Endothelial cell of umbilical vein (primary cell): ENCODE measurements at regions not wholly inside any gene's neighbourhood (a gene's known extent, or its start where the extent isn't known, plus 50 kb on each side); places are given as distances from the start of the nearest gene placed in this dataset.

Source experiments
- BruUV-seq: library from RNA; stranded (reverse); fragments of 400-500 nt; replicated peaks from 2 replicates; lab custom pipeline; 2021; lab: Mats Ljungman, UMichigan
- CTCF ChIA-PET: fragments of 300-600, 350-600 bp; sonication (Branson Sonifier 250); formaldehyde crosslinking; loops from one replicate; lab custom pipeline; 2021; ENCODE audit warnings: antibody characterized with exemption, inconsistent platforms; lab: Charles Lee
- POLR2A ChIA-PET: fragments of 300-600, 350-600 bp; sonication (Branson Sonifier 250); formaldehyde crosslinking; loops from one replicate; lab custom pipeline; 2021; ENCODE audit warnings: antibody characterized with exemption, inconsistent platforms; lab: Charles Lee
- DNase-seq: peaks from one replicate; pipeline ENCODE4 v3.0.0-alpha.2; 2011; ENCODE audit warnings: low read depth, low spot score
- FAIRE-seq: peaks from 2 replicates; lab custom pipeline; 2011; peaks lifted over from hg19 to GRCh38; lab: Jason Lieb, UNC
- H2AFZ ChIP-seq: 2 replicates; pipeline ENCODE4 v1.6.0; 2012; ENCODE audit warnings: low read depth, low read length, control low read depth, inconsistent platforms
- H3K27ac ChIP-seq: 2 replicates; pipeline ENCODE4 v1.5.1; 2011; ENCODE audit warnings: low read depth, mild to moderate bottlenecking, control low read depth, low read length, moderate library complexity; ENCODE audit not compliant: insufficient read depth
- H3K27me3 ChIP-seq, 2 experiments: 2 replicates each; pipeline versions ENCODE4 v1.6.0 to v1.6.1; 2011; ENCODE audit warnings: low read length in 2 of 2, mixed read lengths in 1 of 2; ENCODE audit not compliant: control insufficient read depth in 2 of 2, insufficient read depth in 2 of 2
- H3K36me3 ChIP-seq, 2 experiments: 2 replicates in 1 of 2; 3 replicates in 1 of 2; pipeline ENCODE4 v1.5.1; 2011; ENCODE audit warnings: low read length in 2 of 2, mild to moderate bottlenecking in 1 of 2, moderate library complexity in 1 of 2; ENCODE audit not compliant: control insufficient read depth in 2 of 2, insufficient read depth in 2 of 2; ENCODE audit errors: extremely low read depth in 1 of 2
- H3K4me1 ChIP-seq: 3 replicates; pipeline ENCODE4 v1.5.1; 2011; ENCODE audit warnings: mild to moderate bottlenecking, low read length; ENCODE audit not compliant: control insufficient read depth, insufficient read depth; ENCODE audit errors: extremely low read depth
- H3K4me2 ChIP-seq: 2 replicates; pipeline ENCODE4 v1.6.1; 2011; ENCODE audit warnings: low read length, control low read depth, mixed read lengths; ENCODE audit not compliant: insufficient read depth
- H3K4me3 ChIP-seq, 3 experiments: fragments of 200-600 bp in 1 of 3; sonication (generic), shearing (Covaris generic) in 1 of 3; replicated peaks in 1 of 3; 2 replicates each; pipeline ENCODE4 v1.5.1; 2011 to 2016; ENCODE audit warnings: control low read depth in 3 of 3, low read length in 3 of 3, mild to moderate bottlenecking in 2 of 3, inconsistent platforms in 1 of 3, low read depth in 1 of 3, moderate library complexity in 1 of 3; ENCODE audit not compliant: insufficient read depth in 1 of 3
- H3K79me2 ChIP-seq: 2 replicates; pipeline ENCODE4 v1.6.0; 2012; ENCODE audit warnings: low read length, inconsistent platforms; ENCODE audit not compliant: control insufficient read depth, insufficient read depth
- H3K9ac ChIP-seq: replicated peaks from 2 replicates; pipeline ENCODE3; 2011; ENCODE audit warnings: low read length, control low read depth; ENCODE audit not compliant: insufficient read depth; ENCODE audit errors: extremely low read depth
- H3K9me1 ChIP-seq: replicated peaks from 3 replicates; pipeline ENCODE4 v1.6.0; 2011; ENCODE audit warnings: mild to moderate bottlenecking, low read length; ENCODE audit not compliant: control insufficient read depth, insufficient read depth; ENCODE audit errors: extremely low read depth
- H3K9me3 ChIP-seq: replicated peaks from 2 replicates; pipeline ENCODE4 v1.5.1; 2012; ENCODE audit warnings: low read length, inconsistent platforms; ENCODE audit not compliant: control insufficient read depth, insufficient read depth
- H4K20me1 ChIP-seq: replicated peaks from 2 replicates; pipeline ENCODE3; 2011; ENCODE audit warnings: mild to moderate bottlenecking, low read length; ENCODE audit not compliant: control insufficient read depth, insufficient read depth; ENCODE audit errors: extremely low read depth
- EZH2 ChIP-seq: IDR thresholded peaks from 2 replicates; pipeline ENCODE4 v1.6.1; 2012; ENCODE audit warnings: borderline replicate concordance, low read depth, mild to moderate bottlenecking, moderate library complexity, low read length, inconsistent platforms; ENCODE audit not compliant: severe bottlenecking
- FOS ChIP-seq: IDR thresholded peaks from 2 replicates; pipeline ENCODE4 v1.6.1; 2011; ENCODE audit warnings: mild to moderate bottlenecking, low read length, moderate library complexity, borderline replicate concordance; ENCODE audit not compliant: insufficient read depth
- GATA2 ChIP-seq: IDR thresholded peaks from 2 replicates; pipeline ENCODE4 v1.7.0; 2011; ENCODE audit warnings: low read depth, mild to moderate bottlenecking, moderate library complexity, mixed read lengths, low read length; ENCODE audit not compliant: insufficient read length, insufficient read depth
- MYC ChIP-seq: IDR thresholded peaks from one replicate; pipeline ENCODE4 v1.6.1; 2011; ENCODE audit warnings: mild to moderate bottlenecking, low read depth, low read length
- POLR2A ChIP-seq: IDR thresholded peaks from 2 replicates; pipeline ENCODE4 v1.6.1; 2012; ENCODE audit warnings: low read depth, mild to moderate bottlenecking, control low read depth, low read length
- POLR2AphosphoS5 ChIP-seq: IDR thresholded peaks from 2 replicates; pipeline ENCODE4 v1.6.1; 2012; ENCODE audit warnings: low read depth, mild to moderate bottlenecking, control low read depth, low read length, moderate library complexity; ENCODE audit not compliant: insufficient read depth
- dilution Hi-C: fragments of 300-500 bp; cut with MboI; formaldehyde crosslinking; loops from one replicate; pipeline ENCODE4 v1.15.0; 2019; ENCODE audit warnings: low sequenced_read_pairs; ENCODE audit not compliant: extremely low pct_ligation_motif_present
- intact Hi-C: fragments of 100-400 bp; cut with micrococcal nuclease; formaldehyde crosslinking; loops from one replicate; pipeline ENCODE4 v1.10.0; 2022
- TF ChIP-seq, protein P1 (sequence below), 2 donors: IDR thresholded peaks; 1 replicate in 1 of 2; 2 replicates in 1 of 2; pipeline ENCODE4 v1.5.1; 2011; ENCODE audit warnings: low read length in 2 of 2, mild to moderate bottlenecking in 2 of 2, moderate library complexity in 2 of 2, control low read depth in 1 of 2, inconsistent platforms in 1 of 2, low read depth in 1 of 2; ENCODE audit not compliant: insufficient read depth in 1 of 2; ENCODE audit errors: extremely low read depth in 1 of 2
- TF ChIP-seq, protein P2 (sequence below): IDR thresholded peaks from 2 replicates; pipeline ENCODE4 v1.6.1; 2011; ENCODE audit not compliant: insufficient read depth, insufficient read length

DNA sequence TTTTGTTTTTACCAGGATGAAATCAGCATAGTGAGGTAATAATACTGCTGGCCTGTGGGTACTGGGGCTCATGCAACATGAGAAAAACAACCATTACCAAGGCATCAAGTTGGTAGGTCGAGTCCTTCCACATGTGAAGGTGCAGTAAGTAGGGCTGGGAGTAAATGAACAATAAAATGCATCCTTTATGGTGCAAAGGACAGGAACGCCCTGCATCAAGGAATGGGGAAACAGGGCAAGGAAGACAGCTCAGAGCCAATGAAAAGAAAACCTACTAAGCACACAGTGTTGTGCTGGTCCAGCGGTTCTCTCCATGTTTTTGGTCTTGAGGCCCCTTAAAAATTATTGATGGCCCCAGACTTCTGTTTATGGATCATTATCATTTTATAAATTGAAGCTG, 168.5 kb upstream of the TPM1 start:
- BruUV-seq = no TSS peak
- no peak overlapping the region for H3K27ac ChIP-seq
- CTCF ChIA-PET = interaction anchor here (1.0 to 1.7 kb wide), 6 partner anchors 13 to 173 kb away, joined by 3 to 7 read pairs (median 4); no protein-coding TSS in a partner anchor

More for the DNA sequence above, 168.5 kb upstream of the TPM1 start:
- Histone ChIP-seq H4K20me1 (no peaks in the 10 kb centered on the region), H3K9me3 (no peaks in the 10 kb centered on the region), H3K79me2 (no peaks in the 10 kb centered on the region), H3K9me1 (no peaks in the 10 kb centered on the region), H3K9ac (no peak overlapping the region), H3K36me3 (no peaks in the 10 kb centered on the region), H3K4me3 (no peak overlapping the region), H3K4me2 (no peak overlapping the region), H2AFZ (no peak overlapping the region), H3K4me1 (peaks cover 4% of the 10 kb centered on the region), H3K27me3 (no peaks in the 10 kb centered on the region)
- TF ChIP-seq, protein P1, sequence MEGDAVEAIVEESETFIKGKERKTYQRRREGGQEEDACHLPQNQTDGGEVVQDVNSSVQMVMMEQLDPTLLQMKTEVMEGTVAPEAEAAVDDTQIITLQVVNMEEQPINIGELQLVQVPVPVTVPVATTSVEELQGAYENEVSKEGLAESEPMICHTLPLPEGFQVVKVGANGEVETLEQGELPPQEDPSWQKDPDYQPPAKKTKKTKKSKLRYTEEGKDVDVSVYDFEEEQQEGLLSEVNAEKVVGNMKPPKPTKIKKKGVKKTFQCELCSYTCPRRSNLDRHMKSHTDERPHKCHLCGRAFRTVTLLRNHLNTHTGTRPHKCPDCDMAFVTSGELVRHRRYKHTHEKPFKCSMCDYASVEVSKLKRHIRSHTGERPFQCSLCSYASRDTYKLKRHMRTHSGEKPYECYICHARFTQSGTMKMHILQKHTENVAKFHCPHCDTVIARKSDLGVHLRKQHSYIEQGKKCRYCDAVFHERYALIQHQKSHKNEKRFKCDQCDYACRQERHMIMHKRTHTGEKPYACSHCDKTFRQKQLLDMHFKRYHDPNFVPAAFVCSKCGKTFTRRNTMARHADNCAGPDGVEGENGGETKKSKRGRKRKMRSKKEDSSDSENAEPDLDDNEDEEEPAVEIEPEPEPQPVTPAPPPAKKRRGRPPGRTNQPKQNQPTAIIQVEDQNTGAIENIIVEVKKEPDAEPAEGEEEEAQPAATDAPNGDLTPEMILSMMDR (IDR thresholded peaks at IDR 0.05; ENCODE audit: extremely low read depth in 1 of 2, insufficient read depth in 1 of 2, low read depth in 1 of 2, low read length in 2 of 2) = no peak
- TF ChIP-seq, protein P2, sequence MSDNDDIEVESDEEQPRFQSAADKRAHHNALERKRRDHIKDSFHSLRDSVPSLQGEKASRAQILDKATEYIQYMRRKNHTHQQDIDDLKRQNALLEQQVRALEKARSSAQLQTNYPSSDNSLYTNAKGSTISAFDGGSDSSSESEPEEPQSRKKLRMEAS = no peak
- TF ChIP-seq MYC = no peak
- TF ChIP-seq EZH2 = no peak
- no peak for TF ChIP-seq POLR2A
- no peak for TF ChIP-seq POLR2AphosphoS5
- TF ChIP-seq GATA2 = no peak
- no peak for TF ChIP-seq FOS
- FAIRE-seq = no peak
- no peak for DNase-seq
- dilution Hi-C loops (no loop called here), intact Hi-C loops (no loop called here)
- POLR2A ChIA-PET = no interaction called here
